ENCODE measurements at regions not wholly inside any gene's neighbourhood (a gene's known extent, or its start where the extent isn't known, plus 50 kb on each side); places are given as distances from the start of the nearest gene placed in this dataset.

GRCh38 chr12:91980389-91980821 is 165.2 kb downstream of the BTG1 start:
- no peak for TF ChIP-seq CTCF (IDR thresholded peaks at IDR 0.05; ENCODE audit: extremely low read depth, missing control alignments)
- DNase-seq (ENCODE audit: low spot score): no peak

GRCh38 chr12:91978143-91978542 is 167.5 kb downstream of the BTG1 start:
- no peak for TF ChIP-seq CTCF (IDR thresholded peaks at IDR 0.05; ENCODE audit: extremely low read depth, missing control alignments)
- DNase-seq (ENCODE audit: low spot score): no peak

- no peak for DNase-seq (ENCODE audit: low spot score)
- no peak for TF ChIP-seq CTCF (IDR thresholded peaks at IDR 0.05; ENCODE audit: extremely low read depth, missing control alignments)
Measured at GRCh38 chr12:91975891-91976290, 169.8 kb downstream of the BTG1 start.

- TF ChIP-seq CTCF (IDR thresholded peaks at IDR 0.05; ENCODE audit: extremely low read depth, missing control alignments): no peak
- no peak for DNase-seq (ENCODE audit: low spot score)
Measured at GRCh38 chr12:91974541-91975085, 171.0 kb downstream of the BTG1 start.

- DNase-seq (ENCODE audit: low spot score): no peak
Measured at GRCh38 chr12:91973813-91974212, 171.8 kb downstream of the BTG1 start.

GRCh38 chr12:91972896-91973295 is 172.8 kb downstream of the BTG1 start:
- DNase-seq (ENCODE audit: low spot score): no peak
- no peak for TF ChIP-seq CTCF (IDR thresholded peaks at IDR 0.05; ENCODE audit: extremely low read depth, missing control alignments)

More at GRCh38 chr12:91973813-91974212, 171.8 kb downstream of the BTG1 start:
- TF ChIP-seq CTCF (IDR thresholded peaks at IDR 0.05; ENCODE audit: extremely low read depth, missing control alignments): no peak

- DNase-seq (ENCODE audit: low spot score): no peak
- TF ChIP-seq CTCF (IDR thresholded peaks at IDR 0.05; ENCODE audit: extremely low read depth, missing control alignments): no peak
Measured at GRCh38 chr12:91968777-91969171, 176.9 kb downstream of the BTG1 start.
